ENCODE measurements at regions not wholly inside any gene's neighbourhood (a gene's known extent, or its start where the extent isn't known, plus 50 kb on each side); places are given as distances from the start of the nearest gene placed in this dataset.

GRCh38 chr22:47257976-47258375 lies 495.5 kb downstream of the TBC1D22A start:
- TF ChIP-seq GATA2 (IDR thresholded peaks at IDR 0.05; ENCODE audit: low read depth, low read length) (no peak), GATA3 (IDR thresholded peaks at IDR 0.05; ENCODE audit: low read depth, low read length) (no peak)
